IMR-90 (cell line): ENCODE measurements at regions not wholly inside any gene's neighbourhood (a gene's known extent, or its start where the extent isn't known, plus 50 kb on each side); places are given as distances from the start of the nearest gene placed in this dataset.

Experiments used
- ATAC-seq: fragments of 200-7000 bp; cut with Tn5 transposase; 2 replicates; pipeline ENCODE4 v1.9.1; 2020; ENCODE audit warnings: low read depth, mild to moderate bottlenecking, moderate library complexity
- BruUV-seq: library from RNA; stranded (reverse); fragments of 400-500 nt; replicated peaks from 2 replicates; lab custom pipeline; 2021; lab: Mats Ljungman, UMichigan
- CTCF ChIA-PET: fragments of 300-600 bp; formaldehyde crosslinking; extraction: SDS; loops from one replicate; lab custom pipeline; 2021; ENCODE audit warnings: antibody characterized with exemption; lab: Yijun Ruan, JAX
- POLR2A ChIA-PET: fragments of 300-600 bp; sonication (Branson Sonifier 250); formaldehyde crosslinking; loops from one replicate; lab custom pipeline; 2022; ENCODE audit warnings: antibody characterized with exemption; ENCODE audit not compliant: unreplicated experiment; lab: Charles Lee
- DNase-seq: peaks from one replicate; pipeline ENCODE4 v3.0.0; 2013
- H2AFZ ChIP-seq: replicated peaks from 2 replicates; pipeline ENCODE3; 2013; ENCODE audit warnings: low read length, mild to moderate bottlenecking; ENCODE audit not compliant: poor library complexity
- H2AK5ac ChIP-seq: 2 replicates; pipeline ENCODE4 v1.6.1; 2013; ENCODE audit warnings: low read depth, low read length, inconsistent platforms
- H2AK9ac ChIP-seq: replicated peaks from 2 replicates; pipeline ENCODE3; 2013; ENCODE audit warnings: mild to moderate bottlenecking, low read depth, low read length, moderate library complexity; ENCODE audit not compliant: poor library complexity
- H2BK120ac ChIP-seq: 2 replicates; pipeline ENCODE4 v1.6.1; 2013; ENCODE audit warnings: low read depth, low read length, inconsistent platforms
- H2BK15ac ChIP-seq: 3 replicates; pipeline ENCODE4 v1.6.1; 2013; ENCODE audit warnings: low read depth, low read length, inconsistent platforms
- H2BK20ac ChIP-seq: 2 replicates; pipeline ENCODE4 v1.6.1; 2013; ENCODE audit warnings: low read depth, mild to moderate bottlenecking, inconsistent platforms, low read length, moderate library complexity
- H2BK5ac ChIP-seq: 2 replicates; pipeline ENCODE4 v1.6.1; 2013; ENCODE audit warnings: mild to moderate bottlenecking, low read depth, low read length, inconsistent platforms; ENCODE audit not compliant: poor library complexity, severe bottlenecking
- H3K14ac ChIP-seq: replicated peaks from 2 replicates; pipeline ENCODE4 v1.6.1; 2013; ENCODE audit warnings: low read depth, low read length, inconsistent platforms
- H3K18ac ChIP-seq: 2 replicates; pipeline ENCODE4 v1.6.1; 2013; ENCODE audit warnings: low read depth, low read length, control low read depth
- H3K23ac ChIP-seq: 2 replicates; pipeline ENCODE4 v1.6.1; 2013; ENCODE audit warnings: low read depth, low read length, inconsistent platforms
- H3K27ac ChIP-seq: 2 replicates; pipeline ENCODE4 v1.5.1; 2013; ENCODE audit warnings: mild to moderate bottlenecking, control low read depth, low read length; ENCODE audit not compliant: insufficient read depth
- H3K27me3 ChIP-seq: 2 replicates; pipeline ENCODE4 v1.6.1; 2013; ENCODE audit warnings: low read length; ENCODE audit not compliant: control insufficient read depth, insufficient read depth
- H3K36me3 ChIP-seq: 2 replicates; pipeline ENCODE4 v1.6.1; 2013; ENCODE audit warnings: low read length, mixed read lengths; ENCODE audit not compliant: control insufficient read depth, insufficient read depth
- H3K4ac ChIP-seq: 2 replicates; pipeline ENCODE4 v1.6.1; 2013; ENCODE audit warnings: low read depth, low read length, inconsistent platforms
- H3K4me1 ChIP-seq: 2 replicates; pipeline ENCODE4 v1.6.1; 2013; ENCODE audit warnings: low read length, mixed read lengths; ENCODE audit not compliant: control insufficient read depth, insufficient read depth
- H3K4me2 ChIP-seq: 2 replicates; pipeline ENCODE4 v1.6.1; 2013; ENCODE audit warnings: low read depth, mild to moderate bottlenecking, control low read depth, low read length, moderate library complexity
- H3K4me3 ChIP-seq: 2 replicates; pipeline ENCODE4 v1.5.1; 2013; ENCODE audit warnings: low read depth, mild to moderate bottlenecking, control low read depth, low read length, moderate library complexity; ENCODE audit not compliant: insufficient read depth
- H3K56ac ChIP-seq: 2 replicates; pipeline ENCODE4 v1.6.1; 2013; ENCODE audit warnings: low read length, inconsistent platforms; ENCODE audit not compliant: insufficient read depth; ENCODE audit errors: extremely low read depth
- H3K79me1 ChIP-seq, 2 experiments: 2 replicates each; pipeline ENCODE4 v1.6.1; 2013; ENCODE audit warnings: low read length in 2 of 2, inconsistent platforms in 1 of 2, low read depth in 1 of 2
- H3K9ac ChIP-seq: 2 replicates; pipeline ENCODE4 v1.6.1; 2013; ENCODE audit warnings: low read depth, low read length, control low read depth
- H3K9me1 ChIP-seq: 2 replicates; pipeline ENCODE4 v1.6.1; 2013; ENCODE audit warnings: low read length, inconsistent platforms; ENCODE audit not compliant: insufficient read depth
- H3K9me3 ChIP-seq: 2 replicates; pipeline ENCODE4 v1.6.1; 2013; ENCODE audit warnings: low read length; ENCODE audit not compliant: control insufficient read depth, insufficient read depth
- H4K20me1 ChIP-seq: 2 replicates; pipeline ENCODE4 v1.6.1; 2013; ENCODE audit warnings: low read length, inconsistent platforms; ENCODE audit not compliant: insufficient read depth
- H4K5ac ChIP-seq: 2 replicates; pipeline ENCODE4 v1.6.1; 2013; ENCODE audit warnings: mild to moderate bottlenecking, low read depth, low read length, control low read depth
- H4K8ac ChIP-seq, 2 experiments: 2 replicates each; pipeline ENCODE4 v1.6.1; 2013; ENCODE audit warnings: low read depth in 2 of 2, low read length in 2 of 2, control low read depth in 1 of 2, inconsistent platforms in 1 of 2
- H4K91ac ChIP-seq: 2 replicates; pipeline ENCODE4 v1.6.1; 2013; ENCODE audit warnings: low read depth, low read length, inconsistent platforms; ENCODE audit not compliant: insufficient read depth
- BHLHE40 ChIP-seq: fragments of 150-350 bp; IDR thresholded peaks from 2 replicates; pipeline ENCODE4 v1.6.1; 2016; ENCODE audit warnings: mild to moderate bottlenecking, low read depth, low read length
- CEBPB ChIP-seq: IDR thresholded peaks from 2 replicates; pipeline ENCODE4 v1.6.1; 2012; ENCODE audit warnings: low read depth, low read length, improper control_type of control experiment
- CHD1 ChIP-seq: IDR thresholded peaks from 2 replicates; pipeline ENCODE4 v1.6.1; 2012; ENCODE audit warnings: low read depth, low read length, improper control_type of control experiment
- CTCF ChIP-seq: conservative IDR thresholded peaks from 2 replicates; pipeline ENCODE4 v1.5.1; 2012; ENCODE audit warnings: mild to moderate bottlenecking, low read depth, low read length, improper control_type of control experiment
- ELK1 ChIP-seq: fragments of 150-350 bp; IDR thresholded peaks from 2 replicates; pipeline ENCODE4 v1.6.1; 2016; ENCODE audit warnings: low read depth, mild to moderate bottlenecking, low read length, moderate library complexity, borderline replicate concordance
- FOS ChIP-seq: fragments of 150-350 bp; IDR thresholded peaks from 2 replicates; pipeline ENCODE4 v1.6.1; 2016; ENCODE audit warnings: low read depth, low read length
- MAZ ChIP-seq: IDR thresholded peaks from 2 replicates; pipeline ENCODE4 v1.6.1; 2012; ENCODE audit warnings: low read depth, mild to moderate bottlenecking, low read length, improper control_type of control experiment, moderate library complexity, borderline replicate concordance
- MXI1 ChIP-seq: IDR thresholded peaks from 2 replicates; pipeline ENCODE4 v1.6.1; 2012; ENCODE audit warnings: low read depth, mild to moderate bottlenecking, low read length, moderate library complexity, borderline replicate concordance
- POLR2A ChIP-seq: IDR thresholded peaks from 2 replicates; pipeline ENCODE4 v1.6.1; 2012; ENCODE audit warnings: mild to moderate bottlenecking, low read depth, low read length
- RAD21 ChIP-seq: IDR thresholded peaks from 2 replicates; pipeline ENCODE4 v1.6.1; 2012; ENCODE audit warnings: low read length, improper control_type of control experiment
- RCOR1 ChIP-seq: IDR thresholded peaks from 2 replicates; pipeline ENCODE4 v1.6.1; 2012; ENCODE audit warnings: mild to moderate bottlenecking, low read length, improper control_type of control experiment; ENCODE audit not compliant: insufficient replicate concordance
- USF2 ChIP-seq: fragments of 150-350 bp; IDR thresholded peaks from 2 replicates; pipeline ENCODE4 v1.6.1; 2017; ENCODE audit warnings: mild to moderate bottlenecking, antibody characterized with exemption, low read length, low read depth
- dilution Hi-C: fragments of 300-500 bp; cut with HindIII; formaldehyde crosslinking; loops from one replicate; pipeline ENCODE4 v1.14.3; 2018; ENCODE audit warnings: low sequenced_read_pairs; ENCODE audit not compliant: unreplicated experiment
- in situ Hi-C: fragments of 300-500 bp; cut with MboI; formaldehyde crosslinking; loops from 3 replicates; pipeline ENCODE4 v1.14.3; 2019; ENCODE audit warnings: low sequenced_read_pairs, inconsistent platforms, mixed read lengths
- intact Hi-C: fragments of 100-400 bp; cut with micrococcal nuclease; formaldehyde crosslinking; loops from 2 replicates; pipeline ENCODE4 v1.10.0; 2022

GRCh38 chr7:84281518-84281917 is 86.9 kb upstream of the SEMA3A start:
- Histone ChIP-seq H4K5ac (no peak overlapping the region), H3K56ac (no peak overlapping the region), H3K79me1 (no peaks in the 10 kb centered on the region), H2AK9ac (no peak overlapping the region), H3K4me2 (no peak overlapping the region), H2BK20ac (no peak overlapping the region), H2AK5ac (no peak overlapping the region), H3K27me3 (no peaks in the 10 kb centered on the region), H3K4ac (no peak overlapping the region), H3K27ac (no peak overlapping the region), H3K9ac (no peak overlapping the region), H3K9me3 (peaks cover 4% of the 10 kb centered on the region; the same call in 1 of the 2 replicates), H4K8ac (no peak overlapping the region), H3K9me1 (peaks cover 3% of the 10 kb centered on the region; the same call in 1 of the 2 replicates), H3K4me1 (0 out of 2 replicates have a peak, but pooled peaks cover 2% of the 10 kb centered on the region), H3K18ac (no peak overlapping the region), H2BK15ac (no peak overlapping the region), H3K4me3 (no peak overlapping the region), H2AFZ (no peak overlapping the region), H4K20me1 (no peaks in the 10 kb centered on the region), H4K91ac (no peak overlapping the region), H2BK120ac (no peak overlapping the region), H3K23ac (no peak overlapping the region), H3K14ac (no peak overlapping the region), H2BK5ac (no peak overlapping the region), H3K36me3 (no peaks in the 10 kb centered on the region)
- DNase-seq (no peak), ATAC-seq (no peak)
- intact Hi-C loops, result no loop called here
- no peak for TF ChIP-seq BHLHE40
- TF ChIP-seq MXI1, result no peak
- TF ChIP-seq CHD1, result no peak
- no peak for TF ChIP-seq POLR2A
- TF ChIP-seq RCOR1, result no peak
- no peak for TF ChIP-seq ELK1
- TF ChIP-seq RAD21, result no peak
- no peak for TF ChIP-seq CEBPB
- no peak for TF ChIP-seq CTCF
- TF ChIP-seq USF2, result no peak
- no peak for TF ChIP-seq MAZ
- TF ChIP-seq FOS, result no peak
- CTCF ChIA-PET, result no interaction called here
- BruUV-seq, result no TSS peak
- dilution Hi-C loops, result no loop called here
- POLR2A ChIA-PET, result no interaction called here
- in situ Hi-C loops, result no loop called here
